ENCODE measurements at regions not wholly inside any gene's neighbourhood (a gene's known extent, or its start where the extent isn't known, plus 50 kb on each side); places are given as distances from the start of the nearest gene placed in this dataset.

- no peak overlapping the region for H3K4me3 ChIP-seq
- no peaks in the 10 kb centered on the region for H3K4me1 ChIP-seq (ENCODE audit: insufficient read depth)
- no peaks in the 10 kb centered on the region for H3K9me3 ChIP-seq (ENCODE audit: low read depth)
- H3K27ac ChIP-seq = no peak overlapping the region
- H3K9me2 ChIP-seq (replicated peaks; ENCODE audit: insufficient read depth) = no peaks in the 10 kb centered on the region
- no peak overlapping the region for H3K4me2 ChIP-seq
- no peaks in the 10 kb centered on the region for H3K36me3 ChIP-seq (replicated peaks; ENCODE audit: insufficient read depth, low read depth)
- no peak for DNase-seq (ENCODE audit: low spot score)
- WGBS (ENCODE audit: low lambda C conversion rate, missing lambda C conversion rate) = 46% methylated on average over 4 of the region's 4 CpGs
- no peaks in the 10 kb centered on the region for H3K27me3 ChIP-seq
- no peaks in the 10 kb centered on the region for H4K20me1 ChIP-seq (ENCODE audit: insufficient read depth, poor library complexity, severe bottlenecking)
- H3K79me2 ChIP-seq = no peaks in the 10 kb centered on the region
- no peak for TF ChIP-seq EZH2 (IDR thresholded peaks at IDR 0.05; ENCODE audit: borderline replicate concordance)
- no peak for TF ChIP-seq EZH2phosphoT487 (IDR thresholded peaks at IDR 0.05; ENCODE audit: low read depth, severe bottlenecking, unreplicated experiment)
- TF ChIP-seq, protein P1, sequence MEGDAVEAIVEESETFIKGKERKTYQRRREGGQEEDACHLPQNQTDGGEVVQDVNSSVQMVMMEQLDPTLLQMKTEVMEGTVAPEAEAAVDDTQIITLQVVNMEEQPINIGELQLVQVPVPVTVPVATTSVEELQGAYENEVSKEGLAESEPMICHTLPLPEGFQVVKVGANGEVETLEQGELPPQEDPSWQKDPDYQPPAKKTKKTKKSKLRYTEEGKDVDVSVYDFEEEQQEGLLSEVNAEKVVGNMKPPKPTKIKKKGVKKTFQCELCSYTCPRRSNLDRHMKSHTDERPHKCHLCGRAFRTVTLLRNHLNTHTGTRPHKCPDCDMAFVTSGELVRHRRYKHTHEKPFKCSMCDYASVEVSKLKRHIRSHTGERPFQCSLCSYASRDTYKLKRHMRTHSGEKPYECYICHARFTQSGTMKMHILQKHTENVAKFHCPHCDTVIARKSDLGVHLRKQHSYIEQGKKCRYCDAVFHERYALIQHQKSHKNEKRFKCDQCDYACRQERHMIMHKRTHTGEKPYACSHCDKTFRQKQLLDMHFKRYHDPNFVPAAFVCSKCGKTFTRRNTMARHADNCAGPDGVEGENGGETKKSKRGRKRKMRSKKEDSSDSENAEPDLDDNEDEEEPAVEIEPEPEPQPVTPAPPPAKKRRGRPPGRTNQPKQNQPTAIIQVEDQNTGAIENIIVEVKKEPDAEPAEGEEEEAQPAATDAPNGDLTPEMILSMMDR (IDR thresholded peaks at IDR 0.05; ENCODE audit: poor library complexity) = no peak
- no peak overlapping the region for H2AFZ ChIP-seq
These were observed 85.3 kb upstream of the MGMT start for GRCh38 chr10:129381741-129382140.

GRCh38 chr10:129382401-129382800 lies 84.6 kb upstream of the MGMT start:
- Histone ChIP-seq H2AFZ (no peak overlapping the region), H4K20me1 (ENCODE audit: insufficient read depth, poor library complexity, severe bottlenecking) (no peaks in the 10 kb centered on the region), H3K4me1 (ENCODE audit: insufficient read depth) (no peaks in the 10 kb centered on the region), H3K36me3 (replicated peaks; ENCODE audit: insufficient read depth, low read depth) (no peaks in the 10 kb centered on the region), H3K27me3 (no peaks in the 10 kb centered on the region), H3K4me3 (no peak overlapping the region), H3K27ac (no peak overlapping the region), H3K9me2 (replicated peaks; ENCODE audit: insufficient read depth) (no peaks in the 10 kb centered on the region), H3K79me2 (no peaks in the 10 kb centered on the region), H3K9me3 (ENCODE audit: low read depth) (no peaks in the 10 kb centered on the region), H3K4me2 (no peak overlapping the region)
- no peak for DNase-seq (ENCODE audit: low spot score)
- WGBS (ENCODE audit: low lambda C conversion rate, missing lambda C conversion rate) = 92% methylated on average over 6 of the region's 6 CpGs
- no peak for TF ChIP-seq EZH2 (IDR thresholded peaks at IDR 0.05; ENCODE audit: borderline replicate concordance)
- TF ChIP-seq, protein P1 (IDR thresholded peaks at IDR 0.05; ENCODE audit: poor library complexity) = no peak
- TF ChIP-seq EZH2phosphoT487 (IDR thresholded peaks at IDR 0.05; ENCODE audit: low read depth, severe bottlenecking, unreplicated experiment) = no peak

DNA sequence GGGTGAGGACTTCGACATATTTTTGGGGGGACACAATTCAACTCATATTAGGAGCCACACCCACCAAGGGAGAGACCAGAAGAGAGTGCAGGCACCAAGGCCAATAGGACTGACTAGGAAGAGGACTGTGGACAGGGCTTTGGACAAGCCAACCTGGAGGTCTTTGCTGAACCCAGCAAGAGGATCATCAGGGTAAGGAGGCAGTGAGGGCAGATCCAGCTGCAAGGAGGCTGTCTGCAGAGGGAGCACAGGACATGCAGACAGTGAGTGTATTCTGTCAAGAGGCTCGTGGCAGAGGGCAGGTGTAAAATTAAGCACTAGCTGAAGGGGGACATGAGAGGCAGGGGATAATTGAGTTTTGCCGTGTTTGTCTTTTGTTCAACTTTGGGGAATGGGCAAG lies 83.4 kb upstream of the MGMT start:
- no peaks in the 10 kb centered on the region for H3K9me3 ChIP-seq (ENCODE audit: low read depth)
- no peak for DNase-seq (ENCODE audit: low spot score)
- 93% methylated on average over 3 of the region's 3 CpGs for WGBS (ENCODE audit: low lambda C conversion rate, missing lambda C conversion rate)
- H4K20me1 ChIP-seq (ENCODE audit: insufficient read depth, poor library complexity, severe bottlenecking) = no peaks in the 10 kb centered on the region
- no peak for TF ChIP-seq EZH2 (IDR thresholded peaks at IDR 0.05; ENCODE audit: borderline replicate concordance)
- TF ChIP-seq EZH2phosphoT487 (IDR thresholded peaks at IDR 0.05; ENCODE audit: low read depth, severe bottlenecking, unreplicated experiment) = no peak
- TF ChIP-seq, protein P1 (IDR thresholded peaks at IDR 0.05; ENCODE audit: poor library complexity) = no peak
- no peaks in the 10 kb centered on the region for H3K79me2 ChIP-seq
- no peaks in the 10 kb centered on the region for H3K4me1 ChIP-seq (ENCODE audit: insufficient read depth)
- no peak overlapping the region for H3K4me2 ChIP-seq
- H3K4me3 ChIP-seq = no peak overlapping the region
- no peaks in the 10 kb centered on the region for H3K27me3 ChIP-seq
- no peak overlapping the region for H2AFZ ChIP-seq
- no peaks in the 10 kb centered on the region for H3K36me3 ChIP-seq (replicated peaks; ENCODE audit: insufficient read depth, low read depth)
- H3K27ac ChIP-seq = no peak overlapping the region
- no peaks in the 10 kb centered on the region for H3K9me2 ChIP-seq (replicated peaks; ENCODE audit: insufficient read depth)

GRCh38 chr10:129385600-129385999 lies 81.4 kb upstream of the MGMT start:
- Histone ChIP-seq H2AFZ (no peak overlapping the region), H3K79me2 (no peaks in the 10 kb centered on the region), H3K4me1 (ENCODE audit: insufficient read depth) (peaks cover 4% of the 10 kb centered on the region), H3K9me2 (replicated peaks; ENCODE audit: insufficient read depth) (no peaks in the 10 kb centered on the region), H4K20me1 (ENCODE audit: insufficient read depth, poor library complexity, severe bottlenecking) (no peaks in the 10 kb centered on the region), H3K4me2 (no peak overlapping the region), H3K4me3 (no peak overlapping the region), H3K27me3 (no peaks in the 10 kb centered on the region), H3K27ac (no peak overlapping the region), H3K9me3 (ENCODE audit: low read depth) (no peaks in the 10 kb centered on the region), H3K36me3 (replicated peaks; ENCODE audit: insufficient read depth, low read depth) (no peaks in the 10 kb centered on the region)
- 79% methylated on average over 4 of the region's 4 CpGs for WGBS (ENCODE audit: low lambda C conversion rate, missing lambda C conversion rate)
- DNase-seq (ENCODE audit: low spot score) = no peak
- TF ChIP-seq EZH2phosphoT487 (IDR thresholded peaks at IDR 0.05; ENCODE audit: low read depth, severe bottlenecking, unreplicated experiment) (no peak), EZH2 (IDR thresholded peaks at IDR 0.05; ENCODE audit: borderline replicate concordance) (no peak)
- TF ChIP-seq, protein P1 (IDR thresholded peaks at IDR 0.05; ENCODE audit: poor library complexity) = no peak
